ENCODE measurements at regions not wholly inside any gene's neighbourhood (a gene's known extent, or its start where the extent isn't known, plus 50 kb on each side); places are given as distances from the start of the nearest gene placed in this dataset.
"Not testable (repeated sequence)": the region's sequence is repeated elsewhere in the genome, so short reads cannot be mapped to it uniquely, and the experiment has no call there.

- no peak for DNase-seq
Measured at GRCh38 chrX:53883196-53883595, 161.1 kb downstream of the PHF8 start.

DNA sequence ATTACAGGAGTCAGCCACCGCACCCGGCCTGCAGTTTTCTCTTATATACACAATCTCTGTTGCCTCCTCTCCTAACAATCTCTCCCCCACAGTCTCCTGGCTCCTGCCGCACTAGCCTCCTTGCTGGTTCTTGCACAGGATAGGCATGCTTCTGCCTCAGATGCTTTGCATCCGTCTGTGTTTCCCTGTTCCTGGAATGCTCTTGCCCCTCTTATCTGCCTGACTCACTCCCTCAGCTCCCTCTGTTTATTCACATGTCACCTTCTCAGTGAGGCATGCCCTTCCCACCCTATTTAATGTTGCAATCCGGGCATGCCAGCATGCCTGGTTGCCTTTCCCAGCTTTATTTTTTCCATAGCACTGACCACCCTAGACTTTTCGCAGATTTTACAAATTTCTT is 161.9 kb downstream of the PHF8 start:
- no peak for DNase-seq

- not testable (repeated sequence) for DNase-seq
Measured at GRCh38 chrX:53880786-53881185, 163.5 kb downstream of the PHF8 start.

DNA sequence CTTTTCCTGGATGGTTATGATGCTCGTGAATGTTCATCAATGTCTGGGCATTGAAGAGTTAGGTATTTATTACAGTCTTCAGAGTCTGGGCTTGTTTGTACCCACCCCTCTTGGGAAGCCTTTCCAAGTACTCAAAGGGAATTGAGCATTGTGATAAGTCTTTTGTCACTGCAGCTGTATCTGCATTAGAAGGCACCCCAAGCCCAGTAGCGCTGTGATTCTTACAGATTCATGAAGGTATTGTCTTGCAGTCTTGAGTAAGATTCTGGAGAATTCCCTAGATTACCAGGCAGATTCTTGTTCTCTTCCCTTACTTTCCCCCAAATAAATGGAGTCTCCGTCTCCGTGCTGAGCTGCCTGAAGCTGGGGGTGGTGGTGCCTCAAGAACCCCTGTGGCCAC is 173.4 kb upstream of the HUWE1 start:
- DNase-seq = no peak

- peak; percentile 15 for DNase-seq
Measured at GRCh38 chrX:53831662-53832635, 145.4 kb upstream of the HUWE1 start.

DNA sequence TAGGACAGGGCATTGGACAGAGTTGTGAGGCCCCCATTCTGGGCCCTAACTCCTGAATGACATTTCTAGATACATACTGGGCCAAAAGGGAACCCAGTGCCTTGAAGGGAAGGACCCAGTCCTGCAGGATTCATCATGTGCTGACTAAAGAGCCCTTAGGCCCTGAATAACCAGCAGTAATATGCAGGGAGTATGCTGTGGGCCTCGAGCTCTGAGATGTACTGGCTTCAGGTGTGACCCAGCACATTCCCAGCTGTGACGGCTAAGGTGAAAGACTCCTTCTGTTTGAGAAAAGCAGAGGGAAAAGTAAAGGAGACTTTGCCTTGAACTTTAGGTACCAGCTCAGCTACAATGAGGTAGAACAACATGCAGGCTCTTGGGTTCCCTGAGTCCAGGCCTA is 138.2 kb upstream of the HUWE1 start:
- DNase-seq = no peak

DNA sequence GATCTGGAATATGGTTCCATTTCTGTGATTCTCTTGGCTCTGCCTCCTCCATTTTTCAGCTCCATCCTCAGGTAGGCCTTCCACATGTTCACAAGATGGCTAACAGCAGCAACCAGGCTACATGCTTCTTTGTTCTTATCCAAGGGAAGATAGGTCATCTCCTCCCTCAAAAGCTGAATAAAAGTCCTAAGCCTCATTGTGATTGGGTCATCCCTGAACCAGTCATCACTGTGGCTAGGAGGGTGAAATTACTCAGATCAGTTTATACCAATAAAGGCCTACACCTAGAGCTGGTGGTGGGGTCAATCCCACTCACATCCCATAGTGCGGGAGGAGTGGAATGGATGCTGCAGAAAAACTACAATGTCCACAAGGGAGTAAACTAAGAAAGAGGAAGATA is 131.6 kb upstream of the HUWE1 start:
- DNase-seq = not testable (repeated sequence)

- no peak for DNase-seq
Measured at GRCh38 chrX:53817548-53817947, 131.0 kb upstream of the HUWE1 start.

- DNase-seq = no peak
Measured at GRCh38 chrX:53813670-53814440, 127.3 kb upstream of the HUWE1 start.

DNA sequence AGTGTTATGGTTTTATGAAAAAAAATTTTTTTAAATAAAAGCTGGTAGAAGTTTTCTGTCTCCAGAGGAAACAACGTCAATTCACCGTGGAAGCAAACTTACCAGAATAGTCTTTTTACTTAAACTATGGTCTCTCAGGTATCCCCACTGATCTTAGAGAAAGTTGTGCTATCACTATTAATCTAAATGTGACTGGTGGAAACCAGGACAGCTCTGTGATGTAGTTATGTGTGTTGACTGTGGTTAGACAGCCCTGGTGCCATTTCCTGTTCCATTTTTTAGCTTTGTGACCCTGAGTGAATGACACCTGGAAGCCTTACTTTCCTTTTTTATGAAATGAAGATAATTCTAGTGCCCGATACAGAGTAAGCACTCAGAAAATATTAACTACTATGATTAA is 111.8 kb upstream of the HUWE1 start:
- DNase-seq = no peak

GRCh38 chrX:53795576-53795975 is 109.1 kb upstream of the HUWE1 start:
- no peak for DNase-seq

GRCh38 chrX:53794181-53794580 is 107.7 kb upstream of the HUWE1 start:
- DNase-seq = no peak

GRCh38 chrX:53768865-53769264 is 82.3 kb upstream of the HUWE1 start:
- DNase-seq = no peak

- no peak for DNase-seq
Measured at GRCh38 chrX:53768451-53768850, 81.9 kb upstream of the HUWE1 start.

DNA sequence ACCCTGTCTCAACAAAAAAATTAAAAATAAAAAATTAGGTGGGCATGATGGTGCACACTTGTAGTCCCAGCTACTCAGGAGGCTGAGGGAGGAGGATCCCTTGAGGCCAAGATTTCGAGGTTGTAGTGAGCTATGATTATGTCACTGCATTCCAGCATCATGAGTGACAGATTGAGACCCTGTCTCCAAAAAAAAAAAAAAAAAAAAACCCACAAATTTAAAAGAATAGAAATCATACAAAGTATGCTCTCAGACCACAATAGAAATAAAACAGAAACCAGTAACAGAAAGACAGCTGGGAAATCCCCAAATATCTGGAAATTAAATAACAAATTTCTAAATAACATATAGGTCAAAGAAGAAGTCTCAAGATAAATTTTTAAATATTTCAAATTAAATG is 81.0 kb upstream of the HUWE1 start:
- DNase-seq = no peak

GRCh38 chrX:53757181-53757580 is 70.7 kb upstream of the HUWE1 start:
- DNase-seq = not testable (repeated sequence)

DNA sequence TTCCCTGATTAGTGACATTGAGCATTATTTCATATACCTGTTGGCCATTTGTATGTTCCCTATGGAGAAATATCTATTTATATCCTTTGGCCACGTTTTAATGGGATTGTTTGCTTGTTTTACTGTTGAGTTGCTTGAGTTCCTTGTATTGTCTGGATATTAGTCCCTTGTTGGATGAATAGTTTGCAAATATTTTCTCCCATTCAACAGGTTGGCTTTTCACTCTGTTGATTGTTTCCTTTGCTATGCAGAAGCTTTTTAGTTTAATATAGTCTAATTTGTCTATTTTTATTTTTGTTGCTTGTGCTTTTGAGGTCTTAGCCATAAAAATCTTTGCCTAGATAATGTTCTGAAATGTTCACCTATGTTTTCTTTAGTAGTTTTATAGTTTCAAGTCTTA is 60.2 kb upstream of the HUWE1 start:
- no peak for DNase-seq

DNA sequence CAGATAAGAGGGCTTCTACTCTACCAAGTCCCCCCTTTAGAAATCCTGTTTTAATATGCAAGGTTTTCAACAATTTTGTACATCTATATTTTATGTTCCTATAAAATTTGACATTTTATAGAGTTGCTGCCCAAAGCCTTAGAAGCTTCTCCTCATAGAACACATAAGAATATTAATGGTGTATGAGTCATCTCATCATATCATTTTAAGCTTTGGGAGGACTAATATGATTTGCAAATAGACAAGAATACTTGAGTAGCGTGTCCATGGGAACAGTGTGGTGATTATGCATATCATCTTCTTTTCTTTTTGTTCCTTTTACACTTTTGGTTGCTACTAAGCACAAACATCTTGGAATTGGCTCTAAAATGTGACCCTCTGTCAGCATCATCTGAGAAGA is 56.7 kb upstream of the HUWE1 start:
- no peak for DNase-seq

DNA sequence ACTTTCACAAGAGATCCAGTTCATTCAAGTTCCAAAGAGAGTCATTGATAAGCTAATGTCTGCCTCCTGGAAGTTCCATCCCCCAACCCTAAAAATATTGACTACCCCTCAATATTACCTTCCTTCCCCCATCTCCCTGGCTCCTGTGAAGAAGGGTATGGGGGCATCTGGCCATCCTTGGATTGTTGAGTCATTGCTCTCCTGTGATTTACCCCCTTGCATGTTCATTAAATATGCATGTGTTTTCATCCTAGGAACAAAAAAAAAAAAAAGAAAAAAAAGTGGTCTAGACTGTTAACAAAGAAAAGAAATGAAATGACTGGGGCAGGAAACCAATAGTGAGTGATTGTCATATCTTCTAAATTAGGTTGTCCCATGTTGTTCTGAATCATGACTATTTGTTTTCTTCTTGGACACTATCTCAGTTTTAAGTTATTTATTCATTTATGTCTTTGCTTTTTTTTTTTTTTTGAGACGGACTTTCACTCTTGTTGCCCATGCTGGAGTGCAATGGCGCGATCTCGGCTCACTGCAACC is 51.9 kb upstream of the HUWE1 start:
- DNase-seq = no peak
